GM12878 (cell line): ENCODE measurements at regions not wholly inside any gene's neighbourhood (a gene's known extent, or its start where the extent isn't known, plus 50 kb on each side); places are given as distances from the start of the nearest gene placed in this dataset.

ENCODE experiments used
- ATF3 ChIP-seq: IDR thresholded peaks from 2 replicates; pipeline ENCODE4 v1.6.1; 2011; ENCODE audit warnings: low read depth, mild to moderate bottlenecking, low read length, moderate library complexity, borderline replicate concordance; ENCODE audit errors: extremely low read depth
- CTCF ChIP-seq, 3 experiments: IDR thresholded peaks in 2 of 3; conservative IDR thresholded peaks in 1 of 3; 2 replicates each; pipeline ENCODE4 v1.5.1; 2011; ENCODE audit warnings: low read depth in 3 of 3, low read length in 3 of 3, mild to moderate bottlenecking in 3 of 3, control low read depth in 2 of 3, moderate library complexity in 2 of 3, inconsistent platforms in 1 of 3, mixed read lengths in 1 of 3; ENCODE audit not compliant: control insufficient read depth in 2 of 3, insufficient read depth in 1 of 3; ENCODE audit errors: extremely low read depth in 1 of 3
- EZH2 ChIP-seq: IDR thresholded peaks from 2 replicates; pipeline ENCODE4 v1.6.1; 2012; ENCODE audit warnings: low read depth, mild to moderate bottlenecking, control low read depth, inconsistent platforms, low read length, borderline replicate concordance; ENCODE audit not compliant: control insufficient read depth
- KDM1A ChIP-seq: fragments of 200-600 bp; sonication (generic); IDR thresholded peaks from 2 replicates; pipeline ENCODE4 v1.6.1; 2016; ENCODE audit warnings: borderline replicate concordance
- MAX ChIP-seq: IDR thresholded peaks from 2 replicates; pipeline ENCODE4 v1.6.1; 2012; ENCODE audit warnings: low read depth, low read length, improper control_type of control experiment
- POLR2A ChIP-seq: IDR thresholded peaks from 2 replicates; pipeline ENCODE4 v1.6.1; 2011; ENCODE audit warnings: low read depth, mild to moderate bottlenecking, low read length
- SPI1 ChIP-seq: IDR thresholded peaks from 2 replicates; pipeline ENCODE4 v1.6.1; 2011; ENCODE audit warnings: low read depth, mild to moderate bottlenecking, low read length, moderate library complexity, borderline replicate concordance; ENCODE audit not compliant: insufficient read depth
- YY1 ChIP-seq: IDR thresholded peaks from 2 replicates; pipeline ENCODE4 v1.6.1; 2011; ENCODE audit warnings: low read depth, mild to moderate bottlenecking, low read length
- ZNF384 ChIP-seq: IDR thresholded peaks from 2 replicates; pipeline ENCODE4 v1.6.1; 2012; ENCODE audit warnings: low read depth, mild to moderate bottlenecking, low read length, improper control_type of control experiment, borderline replicate concordance
- TF ChIP-seq, protein P1 (sequence below): IDR thresholded peaks from 2 replicates; pipeline ENCODE4 v1.6.1; 2011; ENCODE audit warnings: low read depth, low read length, improper control_type of control experiment, borderline replicate concordance
- TF ChIP-seq, protein P2 (sequence below): IDR thresholded peaks from 2 replicates; pipeline ENCODE4 v1.6.1; 2012; ENCODE audit warnings: low read length, inconsistent platforms

DNA sequence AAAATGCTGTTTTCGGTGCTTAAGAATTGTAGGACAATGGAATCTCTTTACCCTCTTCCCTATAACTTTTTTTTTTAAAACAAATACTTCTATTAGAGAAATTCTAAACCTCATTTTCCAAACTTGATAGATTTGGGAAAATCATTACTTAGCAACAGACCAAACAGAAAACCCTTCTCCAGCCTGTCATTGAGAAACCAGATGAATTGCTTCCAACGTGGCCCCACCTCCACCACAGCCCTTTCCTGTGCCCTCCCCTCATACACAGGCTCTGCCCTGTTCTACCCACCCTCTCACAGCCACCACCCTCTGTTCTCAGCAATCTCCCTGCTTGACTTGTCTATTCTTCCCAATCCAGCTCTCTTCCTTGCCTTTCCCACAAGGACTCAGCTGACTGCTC lies 221.2 kb downstream of the DMRT2 start:
- no peak for TF ChIP-seq YY1
- no peak for TF ChIP-seq ATF3
- TF ChIP-seq, protein P1, sequence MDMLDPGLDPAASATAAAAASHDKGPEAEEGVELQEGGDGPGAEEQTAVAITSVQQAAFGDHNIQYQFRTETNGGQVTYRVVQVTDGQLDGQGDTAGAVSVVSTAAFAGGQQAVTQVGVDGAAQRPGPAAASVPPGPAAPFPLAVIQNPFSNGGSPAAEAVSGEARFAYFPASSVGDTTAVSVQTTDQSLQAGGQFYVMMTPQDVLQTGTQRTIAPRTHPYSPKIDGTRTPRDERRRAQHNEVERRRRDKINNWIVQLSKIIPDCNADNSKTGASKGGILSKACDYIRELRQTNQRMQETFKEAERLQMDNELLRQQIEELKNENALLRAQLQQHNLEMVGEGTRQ = no peak
- no peak for TF ChIP-seq EZH2
- TF ChIP-seq KDM1A = no peak
- no peak for TF ChIP-seq MAX
- TF ChIP-seq, protein P2, sequence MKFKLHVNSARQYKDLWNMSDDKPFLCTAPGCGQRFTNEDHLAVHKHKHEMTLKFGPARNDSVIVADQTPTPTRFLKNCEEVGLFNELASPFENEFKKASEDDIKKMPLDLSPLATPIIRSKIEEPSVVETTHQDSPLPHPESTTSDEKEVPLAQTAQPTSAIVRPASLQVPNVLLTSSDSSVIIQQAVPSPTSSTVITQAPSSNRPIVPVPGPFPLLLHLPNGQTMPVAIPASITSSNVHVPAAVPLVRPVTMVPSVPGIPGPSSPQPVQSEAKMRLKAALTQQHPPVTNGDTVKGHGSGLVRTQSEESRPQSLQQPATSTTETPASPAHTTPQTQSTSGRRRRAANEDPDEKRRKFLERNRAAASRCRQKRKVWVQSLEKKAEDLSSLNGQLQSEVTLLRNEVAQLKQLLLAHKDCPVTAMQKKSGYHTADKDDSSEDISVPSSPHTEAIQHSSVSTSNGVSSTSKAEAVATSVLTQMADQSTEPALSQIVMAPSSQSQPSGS = no peak
- no peak for TF ChIP-seq CTCF (IDR thresholded peaks at IDR 0.05 in 2 of 3, conservative IDR thresholded peaks at IDR 0.05 in 1 of 3; ENCODE audit: control insufficient read depth in 2 of 3, extremely low read depth in 1 of 3, insufficient read depth in 1 of 3, low read depth in 3 of 3, low read length in 3 of 3)
- TF ChIP-seq SPI1 = no peak
- no peak for TF ChIP-seq POLR2A
- TF ChIP-seq ZNF384 = no peak
